HEK293 (cell line): ENCODE measurements at regions not wholly inside any gene's neighbourhood (a gene's known extent, or its start where the extent isn't known, plus 50 kb on each side); places are given as distances from the start of the nearest gene placed in this dataset.

Experiments used
- CTCF ChIA-PET: fragments of 350-600 bp; formaldehyde crosslinking; extraction: SDS; loops from one replicate; lab custom pipeline; 2021; ENCODE audit warnings: antibody characterized with exemption; lab: Yijun Ruan, JAX
- POLR2A ChIA-PET: fragments of 300-600 bp; formaldehyde crosslinking; extraction: SDS; loops from one replicate; lab custom pipeline; 2020; ENCODE audit warnings: antibody characterized with exemption, inconsistent platforms; lab: Yijun Ruan, JAX
- H3K27ac ChIP-seq: fragments of 200-500 bp; sonication (Bioruptor generic); 2 replicates; pipeline ENCODE4 v1.5.1; 2014; ENCODE audit warnings: low read depth, low read length, control low read depth, inconsistent platforms; ENCODE audit errors: extremely low read depth
- H3K36me3 ChIP-seq, 2 experiments: fragments of 200-500 bp in 1 of 2; sonication (Bioruptor generic) in 1 of 2; 1 replicate in 1 of 2; 2 replicates in 1 of 2; pipeline ENCODE4 v1.5.1; 2014 to 2017; ENCODE audit warnings: inconsistent platforms in 2 of 2, low read length in 2 of 2; ENCODE audit not compliant: control insufficient read depth in 2 of 2, insufficient read depth in 1 of 2
- H3K4me1 ChIP-seq: fragments of 200-500 bp; sonication (Bioruptor generic); 2 replicates; pipeline ENCODE4 v1.5.1; 2014; ENCODE audit warnings: mild to moderate bottlenecking, low read length, inconsistent platforms; ENCODE audit not compliant: control insufficient read depth, insufficient read depth
- H3K4me3 ChIP-seq: 2 replicates; pipeline ENCODE4 v1.5.1; 2011; ENCODE audit warnings: low read depth, mild to moderate bottlenecking, control low read depth, low read length, moderate library complexity
- H3K9me3 ChIP-seq: fragments of 200-500 bp; sonication (Bioruptor generic); 2 replicates; pipeline ENCODE4 v1.5.1; 2014; ENCODE audit warnings: low read depth, low read length, inconsistent platforms; ENCODE audit not compliant: control insufficient read depth, insufficient read depth
- GFI1B ChIP-seq: fragments of 450-650 bp; formaldehyde crosslinking; IDR thresholded peaks from 2 replicates; pipeline ENCODE4 v1.5.1; 2016; ENCODE audit warnings: missing biosample characterization, missing genetic modification characterization
- KLF17 ChIP-seq: fragments of 450-650 bp; formaldehyde crosslinking; IDR thresholded peaks from 2 replicates; pipeline ENCODE4 v1.5.1; 2016; ENCODE audit warnings: missing biosample characterization, missing genetic modification characterization
- KLF7 ChIP-seq: fragments of 450-650 bp; formaldehyde crosslinking; IDR thresholded peaks from 2 replicates; pipeline ENCODE4 v1.5.1; 2016; ENCODE audit warnings: missing biosample characterization, missing genetic modification characterization, borderline replicate concordance
- PRDM2 ChIP-seq: fragments of 450-650 bp; formaldehyde crosslinking; IDR thresholded peaks from 2 replicates; pipeline ENCODE4 v1.5.1; 2016; ENCODE audit warnings: missing biosample characterization, missing genetic modification characterization, borderline replicate concordance
- RBAK ChIP-seq: fragments of 450-650 bp; formaldehyde crosslinking; IDR thresholded peaks from 2 replicates; pipeline ENCODE4 v1.5.1; 2016; ENCODE audit warnings: missing biosample characterization, missing genetic modification characterization
- ZBTB44 ChIP-seq: fragments of 450-650 bp; IDR thresholded peaks from 2 replicates; pipeline ENCODE4 v1.5.1; 2018; ENCODE audit warnings: missing biosample characterization, mild to moderate bottlenecking, missing genetic modification characterization
- ZFP69B ChIP-seq: fragments of 450-650 bp; formaldehyde crosslinking; IDR thresholded peaks from 2 replicates; pipeline ENCODE4 v1.5.1; 2016; ENCODE audit warnings: missing biosample characterization, missing genetic modification characterization
- ZNF112 ChIP-seq: fragments of 450-650 bp; formaldehyde crosslinking; IDR thresholded peaks from 2 replicates; pipeline ENCODE4 v1.5.0; 2017; ENCODE audit warnings: missing biosample characterization, missing genetic modification characterization
- ZNF157 ChIP-seq: fragments of 450-650 bp; formaldehyde crosslinking; IDR thresholded peaks from 2 replicates; pipeline ENCODE4 v1.5.1; 2016; ENCODE audit warnings: missing biosample characterization, missing genetic modification characterization
- ZNF239 ChIP-seq: fragments of 450-650 bp; formaldehyde crosslinking; IDR thresholded peaks from 2 replicates; pipeline ENCODE4 v1.5.1; 2016; ENCODE audit warnings: missing biosample characterization, missing genetic modification characterization
- ZNF423 ChIP-seq: fragments of 450-650 bp; formaldehyde crosslinking; IDR thresholded peaks from 2 replicates; pipeline ENCODE4 v1.5.1; 2016; ENCODE audit warnings: missing biosample characterization, missing genetic modification characterization
- ZNF514 ChIP-seq: fragments of 450-650 bp; formaldehyde crosslinking; IDR thresholded peaks from 2 replicates; pipeline ENCODE4 v1.5.1; 2016; ENCODE audit warnings: missing biosample characterization, missing genetic modification characterization
- ZNF521 ChIP-seq: fragments of 450-650 bp; formaldehyde crosslinking; IDR thresholded peaks from 2 replicates; pipeline ENCODE4 v1.5.1; 2017; ENCODE audit warnings: missing biosample characterization, mild to moderate bottlenecking, missing genetic modification characterization
- ZNF529 ChIP-seq: fragments of 450-650 bp; formaldehyde crosslinking; IDR thresholded peaks from 2 replicates; pipeline ENCODE4 v1.5.1; 2017; ENCODE audit warnings: missing genetic modification characterization, missing biosample characterization; ENCODE audit not compliant: insufficient replicate concordance
- ZNF596 ChIP-seq: fragments of 450-650 bp; IDR thresholded peaks from 2 replicates; pipeline ENCODE4 v1.5.0; 2018; ENCODE audit warnings: missing biosample characterization, mild to moderate bottlenecking, missing genetic modification characterization, moderate library complexity
- ZNF626 ChIP-seq: fragments of 450-650 bp; sonication (Bioruptor Pico); formaldehyde crosslinking; IDR thresholded peaks from 2 replicates; pipeline ENCODE4 v1.5.1; 2018; ENCODE audit warnings: missing biosample characterization, missing genetic modification characterization, inconsistent platforms
- ZNF658 ChIP-seq: fragments of 450-650 bp; formaldehyde crosslinking; IDR thresholded peaks from 2 replicates; pipeline ENCODE4; 2016; ENCODE audit warnings: missing biosample characterization, missing genetic modification characterization
- ZNF830 ChIP-seq: fragments of 450-650 bp; IDR thresholded peaks from 2 replicates; pipeline ENCODE4 v1.5.0; 2018; ENCODE audit warnings: missing biosample characterization, missing genetic modification characterization, low read depth, mild to moderate bottlenecking, moderate library complexity
- ZNF843 ChIP-seq: fragments of 450-650 bp; formaldehyde crosslinking; IDR thresholded peaks from 2 replicates; pipeline ENCODE4 v1.5.1; 2016; ENCODE audit warnings: missing biosample characterization, missing genetic modification characterization
- ZSCAN23 ChIP-seq: fragments of 450-650 bp; formaldehyde crosslinking; IDR thresholded peaks from 2 replicates; pipeline ENCODE4 v1.5.1; 2016; ENCODE audit warnings: missing biosample characterization, missing genetic modification characterization
- TF ChIP-seq, protein P1 (sequence below): fragments of 450-650 bp; formaldehyde crosslinking; IDR thresholded peaks from 2 replicates; pipeline ENCODE4 v1.5.1; 2016; ENCODE audit warnings: missing biosample characterization, missing genetic modification characterization
- TF ChIP-seq, protein P2 (sequence below): fragments of 450-650 bp; formaldehyde crosslinking; IDR thresholded peaks from 2 replicates; pipeline ENCODE4 v1.5.1; 2017; ENCODE audit warnings: missing biosample characterization, mild to moderate bottlenecking, missing genetic modification characterization, moderate library complexity
- TF ChIP-seq, protein P3 (sequence below): fragments of 450-650 bp; formaldehyde crosslinking; IDR thresholded peaks from 2 replicates; pipeline ENCODE4; 2016; ENCODE audit warnings: missing biosample characterization, missing genetic modification characterization

GRCh38 chr4:123235431-123235830 is 161.2 kb upstream of the SPRY1 start:
- CTCF ChIA-PET: no interaction called here
- Histone ChIP-seq H3K36me3 (no peaks in the 10 kb centered on the region), H3K9me3 (no peaks in the 10 kb centered on the region), H3K27ac (no peak overlapping the region), H3K4me1 (no peaks in the 10 kb centered on the region), H3K4me3 (no peak overlapping the region)
- TF ChIP-seq ZNF157 (tag by site-specific recombination) (no peak), ZBTB44 (no peak), ZNF112 (tag by site-specific recombination) (no peak), ZNF830 (tag by site-specific recombination) (no peak), ZNF514 (no peak)
- TF ChIP-seq, protein P1, sequence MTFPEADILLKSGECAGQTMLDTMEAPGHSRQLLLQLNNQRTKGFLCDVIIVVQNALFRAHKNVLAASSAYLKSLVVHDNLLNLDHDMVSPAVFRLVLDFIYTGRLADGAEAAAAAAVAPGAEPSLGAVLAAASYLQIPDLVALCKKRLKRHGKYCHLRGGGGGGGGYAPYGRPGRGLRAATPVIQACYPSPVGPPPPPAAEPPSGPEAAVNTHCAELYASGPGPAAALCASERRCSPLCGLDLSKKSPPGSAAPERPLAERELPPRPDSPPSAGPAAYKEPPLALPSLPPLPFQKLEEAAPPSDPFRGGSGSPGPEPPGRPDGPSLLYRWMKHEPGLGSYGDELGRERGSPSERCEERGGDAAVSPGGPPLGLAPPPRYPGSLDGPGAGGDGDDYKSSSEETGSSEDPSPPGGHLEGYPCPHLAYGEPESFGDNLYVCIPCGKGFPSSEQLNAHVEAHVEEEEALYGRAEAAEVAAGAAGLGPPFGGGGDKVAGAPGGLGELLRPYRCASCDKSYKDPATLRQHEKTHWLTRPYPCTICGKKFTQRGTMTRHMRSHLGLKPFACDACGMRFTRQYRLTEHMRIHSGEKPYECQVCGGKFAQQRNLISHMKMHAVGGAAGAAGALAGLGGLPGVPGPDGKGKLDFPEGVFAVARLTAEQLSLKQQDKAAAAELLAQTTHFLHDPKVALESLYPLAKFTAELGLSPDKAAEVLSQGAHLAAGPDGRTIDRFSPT: no peak
- TF ChIP-seq, protein P2, sequence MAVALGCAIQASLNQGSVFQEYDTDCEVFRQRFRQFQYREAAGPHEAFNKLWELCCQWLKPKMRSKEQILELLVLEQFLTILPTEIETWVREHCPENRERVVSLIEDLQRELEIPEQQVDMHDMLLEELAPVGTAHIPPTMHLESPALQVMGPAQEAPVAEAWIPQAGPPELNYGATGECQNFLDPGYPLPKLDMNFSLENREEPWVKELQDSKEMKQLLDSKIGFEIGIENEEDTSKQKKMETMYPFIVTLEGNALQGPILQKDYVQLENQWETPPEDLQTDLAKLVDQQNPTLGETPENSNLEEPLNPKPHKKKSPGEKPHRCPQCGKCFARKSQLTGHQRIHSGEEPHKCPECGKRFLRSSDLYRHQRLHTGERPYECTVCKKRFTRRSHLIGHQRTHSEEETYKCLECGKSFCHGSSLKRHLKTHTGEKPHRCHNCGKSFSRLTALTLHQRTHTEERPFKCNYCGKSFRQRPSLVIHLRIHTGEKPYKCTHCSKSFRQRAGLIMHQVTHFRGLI: no peak
- POLR2A ChIA-PET: no interaction called here

GRCh38 chr4:123236606-123237005 is 160.0 kb upstream of the SPRY1 start:
- no peaks in the 10 kb centered on the region for H3K4me1 ChIP-seq
- POLR2A ChIA-PET: no interaction called here
- H3K9me3 ChIP-seq: no peaks in the 10 kb centered on the region
- CTCF ChIA-PET: no interaction called here
- H3K4me3 ChIP-seq: no peak overlapping the region
- no peak overlapping the region for H3K27ac ChIP-seq
- H3K36me3 ChIP-seq: no peaks in the 10 kb centered on the region
- TF ChIP-seq ZSCAN23 (tag by site-specific recombination) (no peak), ZNF658 (tag by site-specific recombination) (no peak), KLF7 (no peak), ZNF521 (tag by site-specific recombination) (no peak), ZNF626 (tag by site-specific recombination) (no peak), PRDM2 (tag by site-specific recombination) (no peak), RBAK (tag by site-specific recombination) (no peak), ZFP69B (tag by site-specific recombination) (no peak), ZNF423 (no peak), ZNF843 (tag by site-specific recombination) (no peak), ZNF596 (tag by site-specific recombination) (no peak), KLF17 (tag by site-specific recombination) (no peak), ZNF529 (no peak), ZNF239 (no peak), GFI1B (tag by site-specific recombination) (no peak)
- TF ChIP-seq, protein P3, sequence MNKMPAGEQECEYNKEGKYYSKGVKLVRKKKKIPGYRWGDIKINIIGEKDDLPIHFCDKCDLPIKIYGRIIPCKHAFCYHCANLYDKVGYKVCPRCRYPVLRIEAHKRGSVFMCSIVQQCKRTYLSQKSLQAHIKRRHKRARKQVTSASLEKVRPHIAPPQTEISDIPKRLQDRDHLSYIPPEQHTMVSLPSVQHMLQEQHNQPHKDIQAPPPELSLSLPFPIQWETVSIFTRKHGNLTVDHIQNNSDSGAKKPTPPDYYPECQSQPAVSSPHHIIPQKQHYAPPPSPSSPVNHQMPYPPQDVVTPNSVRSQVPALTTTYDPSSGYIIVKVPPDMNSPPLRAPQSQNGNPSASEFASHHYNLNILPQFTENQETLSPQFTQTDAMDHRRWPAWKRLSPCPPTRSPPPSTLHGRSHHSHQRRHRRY (tag by site-specific recombination): no peak
